ENCODE measurements at regions not wholly inside any gene's neighbourhood (a gene's known extent, or its start where the extent isn't known, plus 50 kb on each side); places are given as distances from the start of the nearest gene placed in this dataset.

GRCh38 chr10:113226831-113227445, 276.9 kb downstream of the TCF7L2 start:
- no peak overlapping the region for H3K4me3 Mint-ChIP-seq

DNA sequence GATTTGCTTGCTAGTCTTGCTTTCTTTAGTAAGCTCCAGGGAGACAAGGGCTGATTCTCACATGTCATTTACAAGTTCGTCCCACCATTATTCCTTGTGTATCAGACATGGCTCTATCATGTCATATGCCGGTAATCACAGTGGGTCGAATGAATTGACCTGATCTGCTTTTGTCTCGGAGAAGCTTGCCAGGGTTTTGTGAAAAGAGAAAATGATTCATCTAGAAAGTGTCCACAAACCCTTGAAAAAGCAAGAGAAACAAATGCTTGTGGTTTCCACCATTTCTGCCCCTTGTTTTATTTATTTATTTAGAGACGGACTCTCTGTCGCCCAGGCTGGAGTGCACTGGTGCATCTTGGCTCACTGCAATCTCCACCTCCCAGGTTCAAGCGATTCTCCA, 278.5 kb downstream of the TCF7L2 start:
- H4K20me1 ChIP-seq (ENCODE audit: insufficient read depth, low read length) = no peaks in the 10 kb centered on the region
- no peak overlapping the region for H3K4me2 ChIP-seq (replicated peaks; ENCODE audit: extremely low read depth, low read length, poor library complexity, severe bottlenecking)
- H3K4me3 ChIP-seq (replicated peaks in 1 of 3; ENCODE audit: low read depth in 2 of 3, low read length in 3 of 3) = no peak overlapping the region
- Mint-ChIP-seq H3K27ac (no peak overlapping the region), H3K36me3 (no peaks in the 10 kb centered on the region), H3K9me3 (no peaks in the 10 kb centered on the region), H3K4me3 (no peak overlapping the region), H3K27me3 (ENCODE audit: low read depth in 3 of 3) (peaks cover 0 to 13% (median 2%) of the 10 kb centered on the region in 3 donors), H3K4me1 (peaks cover 12% of the 10 kb centered on the region)
- no peaks in the 10 kb centered on the region for H3K36me3 ChIP-seq (replicated peaks in 1 of 2; ENCODE audit: control insufficient read depth in 1 of 2, insufficient read depth in 2 of 2, low read length in 2 of 2)
- H3K27me3 ChIP-seq (ENCODE audit: control insufficient read depth in 2 of 2, insufficient read depth in 2 of 2, low read length in 2 of 2) = no peaks in the 10 kb centered on the region
- WGBS (ENCODE audit: insufficient coverage) = 100% methylated on average over 1 of the region's 7 CpGs
- no peak overlapping the region for H3K27ac ChIP-seq (ENCODE audit: low read depth in 1 of 2, low read length in 2 of 2)
- no peak overlapping the region for H3K9ac ChIP-seq (ENCODE audit: insufficient read depth, low read length, poor library complexity, severe bottlenecking)
- DNase-seq = no peak
- no peak overlapping the region for H2AFZ ChIP-seq (ENCODE audit: insufficient read depth, low read depth, low read length, poor library complexity, severe bottlenecking)
- H3K4me1 ChIP-seq (ENCODE audit: control insufficient read depth in 1 of 2, insufficient read depth in 2 of 2, low read length in 2 of 2) = peaks cover 7 to 10% of the 10 kb centered on the region in 2 donors
- H3K9me3 ChIP-seq (replicated peaks in 1 of 2; ENCODE audit: control insufficient read depth in 1 of 2, insufficient read depth in 1 of 2, low read length in 2 of 2) = no peaks in the 10 kb centered on the region
- TF ChIP-seq CTCF (IDR thresholded peaks at IDR 0.05) = no peak
- no peaks in the 10 kb centered on the region for H3K79me2 ChIP-seq (ENCODE audit: insufficient read depth, low read length)
- intact Hi-C loops (cut with micrococcal nuclease) = no loop called here

More at GRCh38 chr10:113226831-113227445, 276.9 kb downstream of the TCF7L2 start:
- Histone ChIP-seq H3K9ac (ENCODE audit: insufficient read depth, low read length, poor library complexity, severe bottlenecking) (no peak overlapping the region), H3K36me3 (replicated peaks in 1 of 2; ENCODE audit: control insufficient read depth in 1 of 2, insufficient read depth in 2 of 2, low read length in 2 of 2) (no peaks in the 10 kb centered on the region), H3K4me3 (replicated peaks in 1 of 3; ENCODE audit: low read depth in 2 of 3, low read length in 3 of 3) (no peak overlapping the region), H3K79me2 (ENCODE audit: insufficient read depth, low read length) (no peaks in the 10 kb centered on the region), H3K27ac (ENCODE audit: low read depth in 1 of 2, low read length in 2 of 2) (no peak overlapping the region), H3K4me2 (replicated peaks; ENCODE audit: extremely low read depth, low read length, poor library complexity, severe bottlenecking) (no peak overlapping the region), H3K27me3 (ENCODE audit: control insufficient read depth in 2 of 2, insufficient read depth in 2 of 2, low read length in 2 of 2) (no peaks in the 10 kb centered on the region), H4K20me1 (ENCODE audit: insufficient read depth, low read length) (no peaks in the 10 kb centered on the region), H3K4me1 (ENCODE audit: control insufficient read depth in 1 of 2, insufficient read depth in 2 of 2, low read length in 2 of 2) (no peaks in the 10 kb centered on the region), H3K9me3 (replicated peaks in 1 of 2; ENCODE audit: control insufficient read depth in 1 of 2, insufficient read depth in 1 of 2, low read length in 2 of 2) (no peaks in the 10 kb centered on the region), H2AFZ (ENCODE audit: insufficient read depth, low read depth, low read length, poor library complexity, severe bottlenecking) (no peak overlapping the region)
- no peaks in the 10 kb centered on the region for H3K9me3 Mint-ChIP-seq
- DNase-seq = no peak
- H3K27me3 Mint-ChIP-seq (ENCODE audit: low read depth in 3 of 3) = peaks cover 0 to 18% (median 5%) of the 10 kb centered on the region in 3 donors
- no peaks in the 10 kb centered on the region for H3K36me3 Mint-ChIP-seq
- H3K4me1 Mint-ChIP-seq = peaks cover 7% of the 10 kb centered on the region
- no peak overlapping the region for H3K27ac Mint-ChIP-seq
- intact Hi-C loops (cut with micrococcal nuclease) = no loop called here
- WGBS (ENCODE audit: insufficient coverage) = no CpG with 5 or more reads among the region's 8 CpGs
- TF ChIP-seq CTCF (IDR thresholded peaks at IDR 0.05) = no peak

Data from CD14-positive monocyte (primary cell).